ENCODE measurements at regions not wholly inside any gene's neighbourhood (a gene's known extent, or its start where the extent isn't known, plus 50 kb on each side); places are given as distances from the start of the nearest gene placed in this dataset.

DNA sequence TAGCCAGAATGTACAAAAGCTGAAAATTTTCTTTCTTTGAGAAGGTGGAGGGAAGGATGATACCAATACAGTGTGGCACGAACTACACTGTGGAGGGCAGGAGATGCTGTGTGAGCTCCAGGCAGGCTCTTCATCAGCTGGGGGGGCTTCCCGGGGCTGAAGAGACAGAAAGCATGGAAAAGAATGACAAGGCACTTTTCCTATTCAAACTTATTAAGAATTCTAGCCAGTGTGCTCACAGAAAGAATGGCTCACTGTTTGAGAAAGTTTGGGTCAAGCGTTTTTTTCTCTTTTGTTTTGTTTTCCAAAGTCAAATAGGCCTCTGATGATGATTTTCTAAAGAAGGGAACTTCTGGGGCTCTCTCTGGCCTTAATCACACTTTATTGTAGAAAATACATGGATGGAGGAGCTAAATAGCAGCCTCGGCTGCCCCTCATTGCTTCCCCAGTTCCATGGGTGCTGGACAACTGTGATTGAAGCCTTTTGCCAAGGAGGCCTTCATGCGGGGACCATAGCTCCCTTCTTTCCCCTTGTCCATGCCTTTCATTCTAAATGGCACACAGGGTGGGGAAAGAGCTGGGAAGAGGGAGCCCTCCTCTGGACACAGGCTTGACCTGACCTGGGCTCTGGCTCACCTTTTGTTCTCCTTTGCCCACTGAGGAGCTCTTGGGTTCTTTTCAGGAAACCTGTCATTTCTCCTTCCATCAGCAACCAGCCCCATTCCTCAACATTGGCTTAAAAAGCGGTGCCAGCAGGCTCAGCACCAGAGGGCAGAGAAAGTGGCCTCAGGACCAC is 130.6 kb downstream of the TDRD15 start:
- no peak for DNase-seq

DNA sequence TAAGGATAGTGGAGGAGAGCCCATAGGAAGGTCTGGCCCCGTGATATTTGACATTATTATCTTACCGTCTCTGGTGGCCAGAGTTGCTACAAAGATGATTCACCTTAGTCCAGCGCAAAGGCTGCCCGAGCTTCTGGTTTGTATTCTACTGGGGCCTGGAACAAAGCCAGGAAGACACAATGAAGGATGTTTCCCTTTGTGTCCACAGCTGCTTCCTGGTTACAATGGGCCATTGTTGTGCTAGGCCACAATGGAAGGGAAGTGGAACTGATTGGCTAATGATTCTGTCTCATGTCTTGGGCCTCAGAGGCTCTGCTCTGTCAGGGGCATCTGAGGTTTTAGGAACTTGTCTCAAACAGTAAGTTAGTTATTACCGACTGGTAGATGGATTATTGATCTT is 132.2 kb downstream of the TDRD15 start:
- DNase-seq, result peak; percentile 23

DNA sequence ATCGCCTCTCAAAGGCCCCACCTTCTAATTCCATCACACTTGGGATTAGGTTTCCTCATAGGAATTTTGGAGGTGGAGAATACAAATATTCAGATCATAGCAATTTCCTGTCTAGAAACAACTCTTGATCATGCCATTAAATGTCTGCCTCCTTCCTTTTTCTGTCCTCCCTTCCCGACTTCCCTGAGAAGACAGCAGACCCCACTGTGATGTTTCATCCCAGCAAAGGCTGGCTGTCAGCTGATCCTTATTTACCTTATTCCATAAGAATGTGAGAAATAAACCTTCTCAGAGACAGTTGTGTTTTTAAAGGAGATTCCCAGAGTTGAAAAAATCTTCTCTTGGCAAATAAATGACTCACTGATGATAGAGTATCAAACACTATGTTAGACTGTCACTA is 133.9 kb downstream of the TDRD15 start:
- DNase-seq, result peak; percentile 15

DNA sequence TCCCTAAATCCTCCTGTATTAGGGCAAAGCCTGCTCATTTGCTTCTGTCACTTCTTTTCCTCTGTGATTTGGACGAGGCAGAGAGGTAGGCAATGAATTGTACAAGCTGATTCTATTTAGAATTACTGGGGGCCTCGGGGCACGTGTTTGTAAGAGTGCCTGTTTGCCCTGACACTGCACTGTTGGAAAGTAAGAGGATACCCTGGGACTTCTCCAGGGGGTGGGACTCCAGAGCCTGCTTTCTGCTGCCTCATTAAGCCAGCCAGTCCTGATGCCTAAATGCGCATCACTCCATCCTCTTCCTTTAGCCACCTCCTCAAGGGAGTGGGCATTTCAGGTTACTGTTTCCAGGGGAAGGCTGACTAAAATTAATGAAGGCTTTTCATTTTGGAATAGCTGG is 134.3 kb downstream of the TDRD15 start:
- DNase-seq, result no peak

DNA sequence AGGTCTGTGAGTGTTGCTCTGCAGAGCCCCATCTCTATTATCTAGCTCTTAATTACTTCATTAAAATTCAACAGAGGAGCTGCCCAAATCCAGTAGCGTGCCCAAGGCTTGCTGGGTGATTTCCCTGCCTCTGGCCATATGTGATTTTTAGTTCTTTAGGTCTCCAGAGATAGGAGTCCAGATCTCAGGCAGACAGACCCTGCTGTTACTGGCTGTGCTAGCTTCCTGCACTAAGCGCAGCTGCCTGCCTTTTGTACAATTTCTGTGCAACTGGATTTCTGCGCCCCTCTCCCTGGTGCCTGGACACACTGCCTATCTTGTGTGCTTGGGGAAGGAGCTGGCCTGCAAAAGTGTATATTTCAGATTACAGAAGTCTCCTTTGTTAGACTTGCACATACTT is 136.5 kb downstream of the TDRD15 start:
- DNase-seq, result no peak

DNA sequence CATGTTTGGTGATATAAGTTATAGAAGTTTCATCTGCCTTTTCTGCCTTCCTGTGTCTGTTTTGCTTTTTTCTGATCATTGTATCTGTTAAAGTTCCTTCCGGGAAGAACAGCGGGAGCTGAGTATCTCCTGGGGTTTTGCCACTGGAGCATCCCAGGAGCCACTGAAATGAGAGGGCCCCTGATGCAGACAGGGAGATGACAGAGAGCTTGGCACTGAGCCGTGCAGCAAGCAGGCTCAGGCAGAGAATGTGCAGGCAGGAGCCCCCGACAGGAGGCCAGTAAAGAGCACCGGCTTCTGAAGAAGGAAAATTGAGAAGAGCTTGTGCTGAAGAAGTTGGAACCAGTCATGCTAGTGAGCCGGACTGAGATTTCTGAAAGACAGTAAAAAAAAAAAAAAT is 137.8 kb downstream of the TDRD15 start:
- DNase-seq, result no peak

DNA sequence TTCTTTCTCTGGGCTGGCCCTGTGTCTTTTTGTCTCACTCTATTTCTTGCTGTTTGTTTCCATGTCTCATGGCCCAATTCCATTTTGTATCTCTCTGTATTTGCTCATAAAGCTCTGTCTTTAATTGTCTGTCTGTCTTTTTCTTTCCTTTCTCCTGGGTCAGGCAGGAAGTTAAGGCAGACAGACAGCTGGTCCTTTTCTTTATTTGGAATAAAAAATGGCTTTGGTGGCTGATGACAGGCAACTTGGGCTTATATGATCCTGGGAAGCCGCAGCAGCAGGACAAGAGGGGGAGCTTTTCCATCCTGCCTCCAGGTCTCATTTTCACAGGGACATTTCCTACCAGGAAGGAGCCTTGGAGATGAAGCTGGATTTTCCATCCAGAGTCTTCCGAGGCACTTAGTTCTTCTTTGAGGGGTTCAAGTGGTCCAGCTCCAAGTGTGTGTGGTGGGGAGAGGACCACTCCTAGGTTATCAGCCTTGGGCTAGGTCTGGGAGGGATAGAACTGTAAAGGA is 138.7 kb downstream of the TDRD15 start:
- DNase-seq, result no peak

DNA sequence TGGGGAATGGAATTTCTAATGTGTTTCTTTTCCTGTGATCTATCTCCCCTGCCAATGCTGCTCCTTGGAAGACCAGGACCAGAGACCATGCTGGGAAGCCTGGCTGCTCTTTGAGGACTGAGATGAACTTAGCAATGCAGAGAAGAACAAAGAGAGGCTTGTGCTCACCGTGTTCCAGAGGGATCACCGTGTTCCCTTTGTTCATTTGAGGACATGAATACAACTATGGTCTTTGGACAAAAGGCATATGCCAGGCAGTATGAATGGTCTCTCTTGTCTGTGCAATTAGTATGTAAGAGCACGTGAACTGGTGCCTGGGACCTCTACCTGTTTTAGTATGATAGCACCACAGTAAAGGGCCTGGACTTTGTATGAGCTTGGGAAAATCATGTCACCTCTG is 139.9 kb downstream of the TDRD15 start:
- DNase-seq, result no peak

DNA sequence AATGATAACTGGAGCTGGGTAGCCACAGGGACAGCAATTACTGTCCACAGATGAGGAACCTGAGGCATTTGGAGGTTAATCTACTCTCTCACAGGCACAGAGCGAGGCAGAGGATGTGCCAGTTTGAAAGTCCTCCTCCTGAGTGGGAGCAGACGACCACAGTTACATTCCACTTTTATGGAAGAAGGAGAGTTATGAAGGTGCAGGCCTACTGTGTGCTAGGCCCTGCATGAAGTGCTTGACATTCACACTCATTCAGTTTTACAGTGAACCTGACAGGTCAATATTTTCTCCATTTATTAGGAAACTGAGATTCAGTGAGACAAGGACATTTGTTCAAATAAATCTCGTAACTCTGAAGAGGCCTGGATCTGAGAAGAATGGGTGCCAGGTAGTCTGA is 142.0 kb downstream of the TDRD15 start:
- no peak for DNase-seq

DNA sequence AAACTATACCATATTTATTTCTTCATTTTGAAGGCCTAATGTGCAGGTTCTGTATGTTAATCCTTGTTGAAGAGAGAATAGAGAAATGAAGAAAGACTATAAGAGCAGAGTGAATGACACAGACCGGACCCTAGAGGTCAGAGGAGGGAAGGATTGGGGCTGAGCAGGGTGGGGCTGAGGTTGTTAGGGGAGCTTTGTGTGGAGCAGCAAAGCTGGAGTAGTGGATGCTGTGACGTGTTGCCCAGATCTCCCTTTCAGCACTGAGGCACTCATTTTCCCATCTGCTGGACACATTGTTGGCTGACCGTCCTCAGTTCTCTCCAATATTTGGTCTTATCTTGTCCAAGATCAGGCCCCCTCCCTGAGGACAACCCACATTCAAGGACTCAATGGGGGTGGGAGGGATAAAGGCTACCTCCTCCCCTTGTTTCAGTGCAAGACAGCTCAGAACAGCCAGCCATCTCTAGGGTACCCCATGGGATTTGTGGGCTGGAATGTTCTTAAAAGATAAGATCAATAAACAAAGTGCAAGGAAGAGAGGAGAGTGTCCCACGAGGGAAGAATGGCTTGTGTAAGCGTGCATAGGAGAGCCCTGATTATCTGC is 143.6 kb downstream of the TDRD15 start:
- DNase-seq, result no peak

DNA sequence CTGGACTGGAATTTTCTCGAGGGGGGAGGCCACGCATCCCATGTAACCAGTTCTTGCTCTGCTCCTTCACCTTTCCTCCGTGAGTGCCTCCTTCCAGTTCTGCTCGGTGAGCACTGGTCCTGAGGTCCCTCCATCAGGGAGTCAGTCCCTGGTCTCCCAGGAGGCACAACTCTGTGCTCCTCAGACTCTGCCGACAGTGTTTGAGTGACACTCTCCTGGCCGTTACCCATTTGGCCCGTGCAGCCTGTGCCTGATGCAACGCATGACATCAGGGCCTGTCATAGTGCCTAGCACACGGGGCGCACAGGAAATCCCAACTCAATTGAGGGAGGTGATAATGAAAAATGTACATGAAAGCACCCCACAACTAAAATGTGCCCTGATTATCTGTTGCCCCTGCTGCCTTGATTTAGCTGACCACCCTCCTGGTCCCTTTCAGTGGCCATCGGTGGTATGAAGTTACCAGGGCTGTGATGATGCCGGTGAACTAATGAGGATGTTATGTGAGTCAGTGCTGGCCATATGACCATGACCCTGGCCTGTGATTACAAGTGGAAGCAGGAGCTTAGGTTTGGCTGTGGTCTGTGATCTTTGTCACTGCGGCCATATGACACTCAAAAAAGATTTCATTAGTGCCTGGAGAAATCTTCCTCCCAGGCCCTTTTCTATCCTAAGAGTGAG is 144.6 kb downstream of the TDRD15 start:
- no peak for DNase-seq

DNA sequence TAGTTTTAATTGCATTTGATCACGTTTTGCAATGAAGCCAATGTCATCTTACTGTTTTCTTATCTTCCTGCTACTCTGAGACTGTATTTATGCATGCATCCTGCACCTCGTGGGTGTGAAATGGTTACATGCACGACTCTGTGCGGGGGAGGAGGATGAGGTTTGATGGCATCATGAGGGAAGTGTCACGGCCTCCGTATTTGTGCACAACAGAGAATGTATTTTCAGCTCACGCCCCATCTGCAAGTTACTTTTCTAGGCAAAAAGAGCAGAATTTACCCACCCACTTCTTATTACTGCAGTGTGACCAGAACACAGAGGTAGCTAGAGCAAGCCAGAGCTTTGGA is 145.1 kb downstream of the TDRD15 start:
- no peak for DNase-seq

DNA sequence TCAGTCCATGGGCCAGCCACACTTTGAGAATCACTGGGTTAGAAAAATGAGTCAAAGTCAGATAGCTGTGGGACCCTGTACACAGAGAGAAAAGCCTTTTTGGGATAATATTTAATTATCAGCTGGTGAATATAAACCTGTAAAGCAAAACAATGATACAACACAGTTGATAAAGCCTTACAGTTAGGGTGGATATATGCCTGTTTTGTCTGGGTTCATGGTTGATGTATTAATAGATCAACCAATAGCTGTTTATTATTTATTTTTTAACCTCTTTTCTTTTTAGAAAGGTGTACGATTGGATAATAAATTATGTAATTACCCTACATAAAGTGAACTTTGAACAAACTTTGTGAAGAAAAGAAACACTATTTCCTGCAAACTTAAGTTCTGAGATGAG is 145.6 kb downstream of the TDRD15 start:
- DNase-seq, result no peak

DNA sequence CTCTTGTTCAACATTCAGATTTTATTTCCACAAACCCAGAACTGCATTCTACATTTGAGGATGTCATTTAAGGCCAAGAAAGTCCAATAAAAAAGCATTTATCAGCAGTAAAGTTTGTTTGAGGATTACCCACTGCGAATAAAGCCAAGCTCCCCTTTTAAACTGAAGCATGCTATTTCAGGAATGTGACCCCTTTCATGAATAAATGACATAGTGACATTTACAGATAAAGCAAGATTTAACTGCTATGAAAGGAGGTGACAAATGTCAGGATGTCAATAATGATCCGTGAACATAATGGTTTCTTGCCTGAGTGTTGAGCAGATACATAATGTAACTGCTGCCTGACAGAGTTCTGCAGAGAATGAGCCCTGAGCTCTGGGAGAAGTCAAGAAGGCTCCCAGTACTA is 146.3 kb downstream of the TDRD15 start:
- no peak for DNase-seq

DNA sequence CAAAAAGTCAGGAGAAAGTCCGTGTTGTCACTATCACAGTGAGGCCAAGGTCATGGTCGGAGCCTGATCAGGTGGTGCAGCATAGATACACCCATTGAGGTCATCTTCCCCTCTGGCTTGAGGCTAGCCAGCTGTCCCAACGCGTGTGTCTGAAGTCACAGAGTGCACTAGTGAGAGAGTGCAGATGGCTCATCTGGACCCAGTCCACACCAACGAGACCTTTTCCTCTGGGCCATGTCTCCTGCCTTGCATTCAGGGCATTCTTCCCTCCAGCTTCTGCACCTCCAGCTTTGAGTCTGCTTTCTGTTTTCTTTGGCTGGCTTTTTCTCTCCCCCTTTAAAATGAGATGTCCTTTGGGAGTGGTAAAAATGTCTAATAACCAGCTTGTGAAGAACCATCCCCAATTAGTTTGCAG is 146.9 kb downstream of the TDRD15 start:
- DNase-seq, result no peak

DNA sequence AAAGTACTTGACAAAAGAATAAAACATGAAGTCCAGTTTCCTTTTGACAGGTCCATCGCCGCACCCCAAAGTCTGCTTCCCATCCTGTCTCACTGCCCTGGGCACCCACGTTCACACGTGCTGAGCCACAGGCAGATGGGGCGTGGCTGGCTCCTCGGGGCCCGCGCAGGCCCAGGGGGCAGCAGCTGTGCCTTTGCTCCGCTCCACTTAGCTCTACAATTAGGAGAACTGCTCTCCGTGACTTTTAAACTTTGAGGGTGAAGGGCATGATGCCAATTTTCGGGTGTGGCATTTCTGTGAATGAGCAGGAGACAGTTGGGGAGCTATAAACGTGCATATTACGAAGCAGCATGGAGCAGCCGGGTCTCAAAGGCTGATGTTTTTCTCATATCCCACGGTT is 152.4 kb downstream of the TDRD15 start:
- DNase-seq, result no peak

DNA sequence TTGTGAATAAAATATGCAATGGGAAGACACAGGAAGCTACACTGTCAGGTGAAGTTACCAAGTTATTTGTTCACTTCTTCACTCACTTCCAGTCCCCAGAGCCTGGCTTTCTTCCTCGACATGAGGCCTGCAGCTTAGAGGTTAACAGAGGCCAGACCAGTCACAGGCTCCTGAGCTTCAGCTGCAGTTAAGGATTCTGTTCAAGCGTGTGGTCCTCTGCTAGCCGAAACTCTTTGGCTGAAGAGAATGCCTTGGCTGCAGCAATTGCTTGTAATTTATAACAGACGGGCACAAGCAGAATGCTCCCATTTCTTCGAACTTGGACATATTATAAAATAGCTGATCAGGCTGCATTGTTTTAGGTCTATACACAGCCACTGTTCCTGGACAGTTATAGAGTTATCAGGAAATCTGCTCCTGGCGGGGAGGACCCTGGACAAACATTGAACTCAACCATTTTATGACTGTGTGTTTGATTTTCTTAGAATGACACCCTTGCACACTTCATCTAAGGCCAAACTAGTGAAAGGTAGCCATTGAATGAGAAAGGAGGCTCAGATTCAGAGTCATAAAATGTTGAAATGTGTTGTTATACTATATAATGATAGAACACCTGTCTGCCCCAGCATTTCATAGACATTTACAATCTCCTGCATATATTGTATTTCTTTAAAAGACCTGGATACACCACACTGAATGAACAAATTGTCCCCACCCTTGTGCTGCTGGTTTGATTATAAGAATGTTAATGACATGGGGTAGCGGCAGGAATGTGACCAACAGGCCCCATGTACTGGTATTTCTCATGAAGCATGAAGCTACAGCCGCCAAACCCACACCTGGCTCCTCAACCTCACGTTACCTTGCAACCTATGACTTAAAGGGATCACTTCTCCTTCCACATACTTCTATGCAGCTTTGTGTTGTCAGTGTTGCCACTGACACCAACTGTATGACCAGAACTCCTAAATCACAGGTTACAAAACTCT is 153.6 kb downstream of the TDRD15 start:
- no peak for DNase-seq

DNA sequence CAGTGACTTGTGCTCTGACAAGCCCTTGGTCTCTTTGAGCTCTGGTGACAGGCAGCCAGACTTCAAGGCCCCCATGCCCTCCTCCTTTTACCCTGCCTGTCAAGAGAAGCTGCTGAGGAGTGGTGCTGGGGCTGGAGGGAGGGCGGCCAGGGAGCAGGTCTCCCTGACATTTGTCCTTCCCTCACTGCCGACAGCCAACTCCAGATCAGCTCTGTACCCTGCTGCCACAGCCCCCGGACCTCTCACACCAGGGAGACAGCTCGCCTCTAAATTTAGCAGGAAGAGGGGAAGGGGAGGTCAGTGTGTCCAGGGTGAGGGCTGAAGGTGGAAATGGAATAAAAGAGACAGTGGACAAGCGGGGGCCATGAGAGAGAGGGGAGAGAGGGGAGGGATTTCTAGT is 155.8 kb downstream of the TDRD15 start:
- DNase-seq, result no peak

DNA sequence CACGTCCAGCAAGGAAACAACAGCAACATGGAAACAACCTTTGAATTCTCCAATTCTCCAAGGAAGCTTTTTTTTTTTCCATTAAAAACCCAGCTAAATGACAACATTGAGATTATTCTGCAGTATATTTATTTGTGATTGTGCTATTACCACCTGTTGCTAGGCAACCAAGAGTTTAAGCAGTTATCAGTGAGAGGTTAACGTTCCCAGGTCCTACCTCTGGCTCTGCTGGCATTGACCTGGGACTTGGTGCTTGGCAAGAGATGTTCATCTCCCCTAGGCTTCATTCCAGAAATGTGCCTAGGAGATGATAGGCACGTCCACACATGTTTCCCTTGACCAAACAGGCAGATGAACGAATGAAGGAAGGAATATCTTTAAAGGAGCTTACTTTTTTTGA is 157.0 kb downstream of the TDRD15 start:
- DNase-seq, result no peak

DNA sequence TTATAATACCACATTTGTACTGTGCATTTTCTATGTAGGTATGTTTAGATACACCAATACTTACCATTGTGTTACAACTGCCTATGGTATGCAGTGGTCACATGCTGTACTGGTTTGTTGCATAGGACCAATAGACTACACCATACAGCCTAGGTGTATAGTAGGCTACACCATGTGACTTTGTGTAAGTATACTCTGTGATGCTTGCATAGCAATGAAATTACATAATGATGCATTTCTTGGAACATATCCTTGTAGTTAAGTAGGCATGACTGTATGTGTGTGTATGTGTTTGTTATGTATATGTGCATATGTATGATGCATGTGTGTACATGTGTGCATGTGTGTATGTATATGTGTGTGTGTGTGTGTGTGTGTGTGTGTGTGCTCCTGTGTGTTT is 157.6 kb downstream of the TDRD15 start:
- no peak for DNase-seq

DNA sequence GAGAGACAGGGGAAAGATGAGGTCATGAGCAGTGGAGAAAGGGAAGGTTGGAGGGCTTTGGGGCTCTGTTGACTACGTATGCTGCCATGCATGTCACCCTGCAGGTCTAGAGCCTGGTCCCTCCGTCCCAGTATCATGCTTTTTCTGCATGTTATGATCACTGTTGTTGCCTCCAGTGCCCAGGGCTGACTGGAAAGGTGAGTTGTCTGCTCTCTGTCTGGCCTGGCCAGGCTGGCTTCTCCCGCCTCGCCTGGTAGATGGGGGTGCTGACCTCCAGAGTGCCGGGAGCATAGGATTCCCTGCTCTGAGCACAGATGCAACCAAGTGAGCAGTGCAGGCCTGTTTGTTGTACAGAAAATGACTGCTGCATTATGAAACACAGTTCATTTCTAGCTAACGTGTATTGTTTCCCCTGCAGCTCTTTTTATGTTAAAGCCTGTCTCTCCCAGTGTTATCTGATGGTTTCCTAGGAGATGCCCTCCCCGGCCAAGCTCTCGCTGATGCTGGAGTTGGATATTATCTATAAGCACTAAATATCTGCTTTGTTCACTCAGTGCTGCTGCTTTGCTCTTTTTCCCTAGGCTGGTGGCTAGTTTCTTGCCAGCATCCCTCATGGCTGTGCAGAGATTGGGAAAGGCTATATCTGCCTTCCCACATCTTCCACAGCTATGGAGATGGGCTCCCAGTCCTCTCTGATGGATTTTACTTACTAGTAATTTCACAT is 158.2 kb downstream of the TDRD15 start:
- DNase-seq, result no peak

DNA sequence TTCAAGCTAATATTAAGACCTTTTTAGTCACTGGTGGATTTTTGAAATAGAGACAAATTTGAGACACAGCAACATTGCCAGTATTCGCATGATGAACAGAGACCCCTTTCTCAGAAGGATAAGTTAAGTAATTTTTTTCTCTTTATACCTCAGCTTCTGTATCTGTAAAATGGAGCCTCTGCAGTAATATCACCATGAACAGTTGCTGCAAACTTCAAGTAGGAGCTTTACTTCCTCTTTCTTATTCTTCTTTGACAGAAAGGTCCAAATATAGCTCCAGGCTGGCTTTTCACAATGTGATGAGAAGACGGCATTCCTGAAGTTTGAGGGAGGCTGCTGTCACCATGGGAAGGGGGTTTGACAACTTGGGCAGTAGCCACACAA is 158.7 kb downstream of the TDRD15 start:
- no peak for DNase-seq
